Inferior parietal cortex (tissue), 1 donor: ENCODE measurements at regions not wholly inside any gene's neighbourhood (a gene's known extent, or its start where the extent isn't known, plus 50 kb on each side); places are given as distances from the start of the nearest gene placed in this dataset.
A peak's percentile ranks its signal among the peaks of the same experiment; 100 is the strongest.

Experiments used
- DNase-seq: peaks from one replicate; pipeline ENCODE4 v3.0.0-alpha.2; 2016; ENCODE audit errors: extremely low spot score

DNA sequence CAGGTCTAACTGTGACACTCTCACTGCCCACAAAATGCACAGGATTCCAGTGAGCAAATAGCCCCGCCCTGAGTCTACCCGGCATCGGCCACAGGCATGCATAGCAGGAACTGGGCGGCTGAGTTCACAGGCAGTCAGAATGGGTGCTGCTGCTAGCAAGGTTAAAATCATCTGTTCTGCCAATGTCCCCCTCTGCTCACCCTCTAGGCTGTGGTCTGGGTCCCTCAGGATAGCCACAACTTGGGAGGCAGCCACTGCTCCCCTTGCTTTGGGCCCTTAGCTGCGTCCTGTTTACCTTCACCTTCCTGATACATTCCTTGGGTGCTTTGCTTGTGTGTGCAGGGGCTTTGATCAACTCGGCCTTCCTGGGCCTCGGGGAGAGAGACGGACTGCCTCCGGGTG is 232.9 kb upstream of the RGMA start:
- DNase-seq = no peak

DNA sequence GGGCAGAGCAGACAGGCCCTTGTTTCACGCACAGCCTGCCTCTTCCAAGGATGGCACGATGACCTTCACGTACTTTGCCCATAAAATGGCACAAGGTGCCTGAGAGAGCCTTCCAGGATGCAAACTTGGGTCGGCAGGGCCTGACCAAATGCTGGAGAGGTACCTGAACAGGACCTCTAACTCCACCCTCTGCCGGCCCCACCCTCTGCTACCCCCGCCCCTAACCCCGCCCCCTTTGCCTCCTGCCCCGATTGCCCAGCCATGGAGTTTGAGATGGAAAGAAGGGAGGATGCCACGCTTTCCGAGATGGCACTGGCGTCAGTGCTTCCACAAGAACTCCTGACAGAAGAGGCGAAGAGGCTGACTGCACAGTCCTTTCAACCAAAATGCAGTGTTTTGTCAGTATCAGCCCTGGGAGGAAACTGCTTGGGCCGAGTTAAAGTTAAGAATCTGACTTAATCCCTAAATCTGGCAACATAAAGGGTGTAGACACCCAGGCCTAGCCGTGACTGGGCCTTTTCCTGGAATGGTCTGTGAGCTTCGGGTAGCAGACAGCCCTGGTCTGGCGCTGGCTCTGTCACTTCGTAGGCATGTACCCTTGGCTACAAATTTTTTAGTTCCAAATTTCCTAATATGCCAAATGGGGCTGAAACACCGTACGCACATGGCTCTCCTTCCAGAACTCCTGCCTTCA is 230.3 kb upstream of the RGMA start:
- no peak for DNase-seq

DNA sequence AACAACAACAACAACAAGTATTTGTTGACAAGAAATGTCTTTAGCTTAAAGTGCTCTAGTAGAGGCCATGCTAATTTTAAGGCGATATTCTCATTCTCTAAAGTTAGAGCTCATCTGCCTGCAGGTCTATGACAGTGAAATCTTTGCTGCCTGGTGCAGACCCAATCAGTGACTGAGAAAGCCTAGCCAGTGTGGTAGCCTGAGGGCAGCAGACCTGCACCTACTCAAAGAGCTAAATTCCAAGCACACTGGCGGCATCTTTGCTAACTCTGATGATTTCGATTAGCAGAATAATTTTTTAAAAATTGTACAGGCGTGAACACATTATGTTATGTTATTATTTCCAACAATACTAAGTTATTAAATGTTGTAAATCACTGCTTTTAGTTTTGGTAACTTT is 228.8 kb upstream of the RGMA start:
- no peak for DNase-seq

DNA sequence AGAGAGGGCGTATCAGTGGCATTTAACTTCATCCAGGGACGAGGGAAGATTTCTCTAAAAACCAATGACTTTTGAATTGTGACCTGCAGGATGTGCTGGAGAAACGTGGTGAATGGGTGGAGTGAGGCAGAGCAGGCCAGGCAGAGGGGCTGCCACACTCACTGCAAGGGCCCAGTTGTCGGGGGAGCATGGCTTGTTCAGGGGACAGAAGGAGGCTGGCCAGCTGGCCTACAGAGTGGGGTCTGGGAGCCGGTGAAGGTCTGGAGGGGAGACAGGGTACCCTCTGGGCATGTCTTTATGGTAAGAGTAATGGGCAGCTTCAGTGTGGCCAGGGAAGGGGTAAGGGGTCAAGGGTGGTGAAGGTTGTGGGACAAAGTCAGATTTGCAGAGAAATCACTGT is 225.2 kb upstream of the RGMA start:
- no peak for DNase-seq

DNA sequence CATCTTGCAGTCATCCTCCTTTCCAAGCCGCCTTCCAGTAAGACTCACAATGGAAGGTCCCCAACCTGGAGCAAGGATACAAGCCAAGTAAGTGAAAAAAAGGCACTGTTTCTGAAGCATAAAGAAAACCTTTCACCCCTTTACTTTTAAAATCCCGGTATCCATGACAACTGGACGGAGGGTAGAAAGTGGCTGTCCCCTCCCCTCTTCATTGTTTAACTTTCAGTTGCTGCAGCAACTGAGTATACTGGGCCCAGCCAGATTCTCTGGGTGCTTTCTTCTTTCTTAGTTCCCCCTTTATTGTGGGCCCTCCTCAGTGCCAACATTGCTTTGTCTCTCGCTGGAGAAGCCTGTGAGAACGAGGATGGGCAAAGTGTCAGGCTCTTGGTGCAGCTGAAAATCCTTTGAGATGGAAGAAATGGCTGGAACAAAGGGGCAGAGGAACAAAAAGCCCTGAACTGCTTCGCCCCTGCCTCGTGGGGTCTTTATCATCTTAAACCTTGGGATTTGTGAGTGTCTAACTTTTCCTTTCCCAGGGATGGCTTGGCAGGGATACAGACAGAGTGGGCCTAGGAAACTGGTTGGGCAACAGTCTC is 224.0 kb upstream of the RGMA start:
- DNase-seq = peak; percentile 39

DNA sequence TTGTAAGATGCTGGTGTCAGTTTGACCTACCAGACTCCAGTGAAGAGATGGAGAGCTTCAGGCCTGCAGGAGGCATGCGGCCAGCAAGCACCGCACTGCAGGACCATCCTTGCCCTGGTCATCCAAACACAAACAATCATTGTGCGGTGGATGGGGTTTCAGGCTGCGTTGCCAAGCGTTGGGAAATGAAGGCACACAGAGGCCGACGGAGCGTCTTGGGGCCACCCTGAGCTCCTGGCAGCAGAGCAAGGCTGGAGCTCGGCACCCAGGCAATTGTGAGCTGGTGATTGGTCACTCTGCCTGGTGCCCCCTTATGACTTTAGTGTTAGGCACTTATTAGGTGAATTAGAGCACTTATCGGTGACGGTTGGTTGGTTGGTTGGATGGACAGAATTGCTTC is 222.6 kb upstream of the RGMA start:
- no peak for DNase-seq

DNA sequence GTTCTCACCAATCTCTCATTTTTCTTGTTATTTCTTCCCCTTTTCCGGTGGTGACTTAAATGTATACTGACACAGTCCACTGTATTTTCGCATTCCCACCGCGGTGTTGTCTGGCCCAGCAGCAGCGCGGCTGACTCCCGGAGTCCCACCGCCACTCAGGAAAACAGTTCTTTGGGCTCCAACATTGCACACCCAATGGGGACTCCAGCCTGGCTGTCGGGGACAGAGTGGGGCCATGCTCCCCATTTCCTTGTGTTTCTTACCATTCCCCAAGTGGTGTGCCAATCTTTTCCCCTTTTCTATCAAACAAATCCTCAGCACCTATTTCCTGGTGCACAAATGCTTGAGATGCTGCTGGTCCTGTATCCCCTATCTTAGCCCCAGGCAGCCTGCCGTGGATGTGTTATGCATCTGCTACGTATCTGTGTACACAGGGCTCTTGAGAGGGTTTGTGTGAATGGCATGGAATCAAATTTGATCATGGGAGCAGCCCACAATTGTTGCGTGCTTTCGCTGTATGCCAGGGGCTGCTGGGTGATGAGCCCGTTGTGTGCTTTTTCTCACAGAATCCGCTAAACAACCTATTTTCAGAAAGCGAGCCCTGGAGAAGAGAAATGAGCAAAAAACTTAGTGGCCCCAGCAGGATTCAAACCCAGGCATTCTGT is 219.1 kb upstream of the RGMA start:
- DNase-seq = no peak

DNA sequence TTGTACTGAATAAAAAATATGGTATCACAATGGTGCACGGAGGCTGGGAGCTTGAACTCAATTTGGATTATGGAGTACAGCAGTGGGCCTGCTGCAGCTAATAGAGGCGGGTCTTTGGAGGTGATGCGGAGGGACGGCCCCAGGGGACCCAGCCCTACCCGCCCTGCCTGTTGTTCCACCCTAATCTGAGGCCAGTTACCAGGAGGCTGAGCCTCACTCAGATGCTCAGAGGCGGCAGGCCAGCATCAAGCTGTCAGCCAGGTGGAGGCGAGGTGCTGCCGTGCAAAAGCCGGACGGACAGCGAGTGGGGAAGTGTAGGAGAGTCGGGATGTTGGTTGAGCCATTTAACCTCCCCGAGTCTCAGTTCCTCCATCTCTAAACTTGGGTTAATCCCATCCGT is 218.5 kb upstream of the RGMA start:
- DNase-seq = no peak

DNA sequence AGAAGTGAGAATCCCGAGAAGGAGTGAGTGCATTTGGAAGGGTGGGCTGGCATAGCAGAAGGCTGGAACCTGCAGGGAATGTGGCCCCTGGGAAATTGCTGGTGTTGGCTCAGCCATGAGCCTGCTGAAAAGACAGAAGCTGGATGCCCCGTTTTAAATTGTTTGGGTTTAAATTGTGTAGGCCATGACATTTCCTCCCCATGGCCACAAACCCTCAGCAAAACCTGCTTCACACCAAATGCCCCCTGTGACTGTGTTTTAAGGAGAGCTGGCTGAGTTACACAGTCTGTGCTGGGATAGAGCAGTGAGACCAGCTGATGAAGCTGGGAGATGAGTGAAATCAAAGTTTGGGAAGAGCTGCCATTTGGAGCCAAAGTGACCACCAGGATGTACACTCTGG is 216.3 kb upstream of the RGMA start:
- DNase-seq = no peak

DNA sequence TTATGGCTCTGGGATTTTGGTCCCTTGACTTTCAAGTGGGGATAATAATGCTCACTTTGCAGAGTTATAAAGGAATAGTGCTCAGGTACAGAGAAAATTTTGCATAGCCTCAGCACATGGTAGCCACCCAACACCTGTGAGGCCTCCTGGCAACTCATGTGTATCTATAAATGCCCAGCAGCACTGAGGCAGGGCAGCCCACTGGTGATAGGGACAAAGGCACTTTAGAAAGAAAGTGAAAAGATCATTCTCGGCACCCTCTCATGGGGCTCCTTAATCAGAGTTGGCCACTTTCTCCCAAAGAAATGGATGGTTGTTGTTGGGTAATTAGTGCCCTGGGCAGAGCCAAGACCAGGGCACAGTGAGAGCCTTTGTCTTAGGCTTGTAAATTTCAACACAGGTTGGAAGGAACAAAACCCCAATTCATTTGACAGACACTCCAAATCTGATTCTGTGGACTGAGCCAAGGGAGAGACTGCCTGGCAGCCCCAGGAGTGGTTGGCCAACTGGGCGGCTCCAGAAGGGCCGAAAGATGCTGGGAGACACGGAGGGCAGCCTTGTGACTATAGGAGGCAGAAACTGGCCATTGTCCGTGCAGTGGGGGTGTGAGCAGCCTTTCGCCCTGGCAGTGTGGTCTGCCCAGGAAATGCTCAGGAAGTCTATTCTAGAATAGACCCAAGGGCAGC is 213.2 kb upstream of the RGMA start:
- DNase-seq = peak; percentile 65

DNA sequence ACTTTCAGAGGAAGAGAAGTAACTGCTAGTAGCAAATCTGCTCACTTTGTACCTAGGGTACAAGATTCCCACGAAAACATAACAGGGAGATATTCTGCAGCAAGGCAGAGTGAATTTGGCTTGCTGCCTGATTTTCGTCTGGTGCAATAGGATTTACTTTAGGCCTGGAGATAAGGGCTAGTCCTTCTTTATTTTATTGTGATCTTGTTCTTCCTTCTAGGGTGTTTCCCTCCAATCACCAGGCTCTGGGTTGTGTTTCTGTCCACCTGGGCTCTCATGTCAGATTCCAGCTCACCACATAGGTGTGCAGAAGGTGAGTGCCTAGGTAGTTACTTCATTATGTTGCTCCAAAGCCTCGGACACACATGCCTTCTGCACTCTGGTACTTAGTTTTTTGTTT is 211.8 kb upstream of the RGMA start:
- DNase-seq = no peak

DNA sequence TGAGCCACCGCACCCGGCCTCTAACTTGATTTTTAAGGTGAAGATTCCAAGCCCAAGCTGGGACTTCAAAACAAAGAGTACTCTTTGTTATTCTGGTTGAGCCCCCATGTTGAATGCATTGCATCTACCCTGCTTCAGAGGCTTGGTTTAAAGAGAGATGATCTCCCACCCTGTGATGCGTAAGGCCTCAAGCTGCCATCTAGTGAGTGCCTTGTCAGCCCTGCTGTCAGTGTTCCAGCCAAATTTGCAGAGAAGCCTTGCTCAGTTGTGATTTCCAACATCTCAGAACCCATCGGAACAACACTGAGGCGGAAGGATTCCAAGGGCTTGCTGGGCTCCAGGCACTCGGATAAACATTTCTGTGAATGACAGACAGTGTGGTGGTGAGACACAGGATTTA is 210.7 kb upstream of the RGMA start:
- DNase-seq = no peak

DNA sequence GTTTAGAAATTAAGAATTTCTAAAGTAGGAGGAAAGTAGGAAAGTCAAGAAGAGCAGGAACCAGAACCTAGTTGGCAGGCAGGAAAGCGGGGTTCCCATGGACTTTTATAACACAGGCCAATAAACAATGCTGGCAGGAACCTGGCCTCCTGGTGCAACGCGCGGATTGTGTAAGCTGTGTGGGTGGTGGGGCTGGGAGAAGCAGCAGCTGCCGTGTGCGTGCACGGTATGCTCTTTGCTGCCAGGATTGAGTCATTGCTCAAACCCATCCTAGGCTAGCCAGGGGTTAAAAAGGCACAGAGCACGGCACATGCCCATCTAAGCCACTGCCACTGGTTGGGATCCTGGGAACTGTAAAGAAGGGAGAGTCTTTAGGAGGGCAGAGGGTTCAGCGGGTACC is 209.9 kb upstream of the RGMA start:
- no peak for DNase-seq

DNA sequence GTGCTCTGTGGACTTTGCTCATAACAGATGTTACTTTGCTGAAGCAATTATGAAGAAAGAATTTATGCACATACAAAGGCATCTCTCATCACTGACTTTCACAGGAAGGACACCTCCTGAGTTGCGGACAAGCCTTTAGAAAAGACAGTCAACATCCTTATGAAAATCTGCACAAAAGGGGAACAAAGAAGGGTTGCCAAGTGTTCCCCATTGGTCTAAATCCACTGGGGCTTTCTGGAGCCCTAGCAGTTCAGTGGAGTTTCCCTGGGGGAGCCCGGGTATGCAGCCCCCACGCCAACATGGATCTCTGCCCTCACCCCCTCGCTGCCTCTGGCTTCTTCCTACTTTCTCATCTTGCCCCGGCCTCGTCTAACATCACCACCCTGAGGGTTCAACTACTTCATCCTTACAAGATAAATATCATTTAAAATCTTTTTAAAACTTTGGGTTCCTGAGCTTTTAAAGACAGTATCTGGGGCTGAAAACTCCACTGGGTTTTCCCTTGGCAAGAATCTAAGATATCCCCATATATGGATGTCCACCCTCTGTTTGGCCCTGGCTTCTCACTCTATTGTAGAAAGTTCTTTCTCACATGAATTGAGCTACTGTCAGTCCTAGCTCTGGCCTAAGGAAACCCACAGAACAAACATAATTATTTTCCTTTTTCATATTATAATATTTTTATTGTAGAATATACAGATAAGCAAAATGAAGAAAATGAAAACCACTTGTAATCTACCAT is 207.9 kb upstream of the RGMA start:
- DNase-seq = no peak

DNA sequence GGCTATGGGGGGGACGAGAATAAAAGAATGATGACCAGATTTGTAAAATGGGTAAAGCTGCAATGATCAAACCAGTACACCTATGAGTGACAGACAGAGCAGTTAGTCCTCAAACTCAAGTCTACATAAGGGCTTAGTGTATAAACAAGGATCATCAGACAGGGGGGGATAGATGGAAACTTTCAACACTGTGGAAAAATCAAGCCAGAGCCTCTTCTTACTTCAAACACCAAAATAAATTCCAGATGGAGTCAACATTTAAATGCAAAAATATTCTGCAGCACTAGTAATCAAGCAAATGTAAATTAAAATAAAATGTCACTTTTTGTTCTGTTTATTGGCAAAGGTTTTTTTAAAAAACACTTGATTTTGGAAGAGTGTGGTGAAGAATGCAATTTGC is 205.9 kb upstream of the RGMA start:
- no peak for DNase-seq

DNA sequence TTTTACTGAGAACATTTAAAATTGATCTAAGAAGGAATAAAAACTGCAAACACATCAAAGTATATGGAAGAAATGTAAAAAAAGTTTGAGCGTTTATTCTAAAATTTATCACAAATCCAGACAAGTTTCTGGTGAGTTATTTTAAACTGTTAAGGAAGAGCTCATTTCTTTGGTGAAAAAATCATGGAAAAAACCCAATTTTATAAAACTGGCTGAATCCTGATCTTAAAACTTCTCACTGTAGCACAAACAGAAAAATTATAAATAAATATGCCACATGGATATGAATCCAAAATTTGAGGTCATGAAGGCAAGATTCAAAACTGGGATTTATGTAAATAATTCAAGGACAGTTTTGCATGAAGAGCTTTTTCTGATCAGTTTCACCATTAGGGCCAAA is 205.1 kb upstream of the RGMA start:
- no peak for DNase-seq

DNA sequence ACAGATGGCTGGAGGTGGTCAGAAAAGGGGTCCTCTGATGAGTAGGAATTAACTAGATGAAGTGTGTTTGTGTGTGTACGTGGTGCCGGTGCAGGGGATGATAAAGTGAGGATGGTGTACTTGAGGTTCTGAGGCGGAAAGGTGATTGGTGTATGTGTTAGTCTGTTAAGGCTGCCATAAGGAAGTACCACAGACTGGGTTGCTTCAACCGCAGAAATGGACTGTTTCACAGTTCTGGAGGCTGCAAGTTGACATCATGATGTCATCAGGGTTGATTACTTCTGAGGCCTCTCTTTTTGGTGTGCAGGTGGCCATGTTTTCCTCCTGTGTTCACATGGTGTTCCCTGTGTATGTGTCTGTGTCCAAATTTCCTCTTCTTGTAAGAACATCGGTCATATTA is 202.4 kb upstream of the RGMA start:
- no peak for DNase-seq

DNA sequence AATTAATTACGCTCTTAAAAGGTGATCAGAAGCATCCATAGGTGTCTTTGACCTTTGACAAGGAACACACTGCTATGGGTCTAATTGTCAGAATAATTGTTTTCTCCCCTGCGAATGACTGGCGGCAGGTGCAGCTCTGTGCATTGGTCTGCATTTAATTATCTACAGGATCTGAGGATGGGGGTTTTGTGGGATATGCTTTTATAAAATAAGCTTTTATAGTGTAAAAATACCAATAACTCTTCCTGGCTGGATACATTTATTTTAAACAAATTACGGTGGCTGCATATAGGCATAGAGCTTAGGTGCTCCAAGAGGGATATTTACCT is 201.6 kb upstream of the RGMA start:
- DNase-seq = no peak

DNA sequence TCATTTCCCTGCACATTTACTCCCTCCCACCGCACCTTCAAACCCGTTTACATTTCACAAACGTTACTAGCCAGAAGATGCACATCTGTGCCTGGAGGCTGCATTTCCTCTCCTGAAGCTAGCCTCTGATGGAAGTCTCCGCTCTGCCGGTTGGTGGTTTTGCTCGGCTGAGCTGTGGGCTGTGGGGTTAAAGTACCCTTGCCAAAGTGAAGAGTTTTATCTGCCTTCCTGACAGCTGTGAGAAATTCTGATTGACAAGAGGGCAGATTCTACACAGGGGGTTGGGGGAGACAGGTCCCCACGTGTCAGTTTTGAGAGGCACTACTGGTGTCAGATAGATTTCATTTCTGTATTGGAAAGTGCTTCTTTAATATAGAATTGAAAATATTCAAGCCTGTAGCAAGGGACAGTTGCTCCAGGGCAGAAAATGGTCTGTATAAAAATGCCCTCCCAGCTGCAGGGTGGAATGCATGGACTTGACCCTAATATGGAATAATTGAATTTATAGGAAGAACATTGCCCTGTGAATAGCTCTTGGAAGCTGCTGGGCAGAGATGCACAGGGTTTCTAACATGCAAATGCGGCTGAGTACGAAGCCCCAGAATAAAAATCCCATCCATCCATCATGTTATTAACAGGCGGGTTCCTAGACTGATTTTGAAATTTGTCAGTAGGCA is 201.1 kb upstream of the RGMA start:
- no peak for DNase-seq

DNA sequence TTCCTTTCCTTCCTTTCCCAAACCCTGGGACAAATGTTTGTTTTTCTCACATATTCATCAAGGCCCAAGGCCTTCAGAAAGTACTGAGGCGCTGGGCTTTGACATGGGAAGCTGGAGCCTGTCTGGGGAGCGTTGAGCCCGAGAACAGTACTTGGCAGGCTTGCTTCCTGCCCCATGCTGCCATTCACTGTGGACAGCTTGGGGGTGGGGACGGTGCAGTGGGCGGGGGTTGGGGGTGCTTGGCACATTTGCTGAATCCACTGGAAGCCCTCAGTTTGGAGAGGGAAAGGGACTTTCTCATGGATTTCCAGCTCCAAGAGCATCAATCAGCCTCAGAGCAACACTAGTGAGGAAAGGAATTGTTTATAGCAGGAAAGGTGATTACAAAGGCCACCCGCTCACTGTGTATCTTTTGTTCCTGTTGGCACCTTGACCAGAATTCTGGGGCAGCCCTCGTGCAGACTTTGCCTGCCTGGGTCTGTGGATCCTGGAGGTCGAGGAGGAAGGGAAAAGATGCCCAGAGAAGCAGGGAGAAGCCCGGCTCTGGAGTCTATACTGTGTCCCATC is 199.8 kb upstream of the RGMA start:
- DNase-seq = no peak

DNA sequence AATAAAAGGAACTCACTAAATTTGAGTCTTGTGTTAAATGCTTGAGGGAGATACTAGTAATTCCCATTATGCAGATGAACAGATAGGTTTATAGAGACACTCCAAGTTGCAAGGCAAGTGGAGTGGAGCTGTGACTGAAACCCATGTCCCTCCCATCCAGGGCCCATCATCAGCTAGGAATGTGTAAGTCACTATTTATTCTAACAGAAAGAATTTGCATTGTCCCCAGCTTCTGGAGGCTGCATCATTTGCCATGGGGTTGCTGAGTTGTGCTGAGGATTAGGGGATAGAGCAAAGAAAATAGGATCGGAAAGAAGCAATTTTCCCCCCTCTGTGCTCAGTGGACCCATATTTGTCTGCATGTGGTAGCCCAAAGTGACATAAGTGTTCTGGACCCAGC is 197.4 kb upstream of the RGMA start:
- DNase-seq = no peak
